Ovary (tissue), 7 donors: ENCODE measurements at regions not wholly inside any gene's neighbourhood (a gene's known extent, or its start where the extent isn't known, plus 50 kb on each side); places are given as distances from the start of the nearest gene placed in this dataset.

Source experiments
- DNase-seq, 5 donors: peaks; one replicate each; pipeline ENCODE4 v3.0.0-alpha.2; 2019 to 2020
- H3K27ac ChIP-seq, 2 donors: fragments of 200-600 bp; one replicate each; pipeline versions ENCODE4 v1.5.1 to v1.8.0; 2019 to 2022
- H3K27me3 ChIP-seq: fragments of 200-600 bp; one replicate; pipeline ENCODE4 v1.8.0; 2022
- H3K36me3 ChIP-seq: fragments of 200-600 bp; sonication (generic); one replicate; pipeline ENCODE4 v1.5.1; 2019
- H3K4me1 ChIP-seq: one replicate; pipeline ENCODE4 v1.8.1; 2013; ENCODE audit warnings: mild to moderate bottlenecking, moderate library complexity; ENCODE audit not compliant: insufficient read depth
- H3K4me3 ChIP-seq: fragments of 200-600 bp; sonication (generic); one replicate; pipeline ENCODE4 v1.5.1; 2017
- H3K9me3 ChIP-seq, 2 donors: fragments of 200-600 bp in 1 of 2; sonication (generic) in 1 of 2; one replicate each; pipeline versions ENCODE4 v1.5.1 to v1.8.1; 2013 to 2019; ENCODE audit warnings: mild to moderate bottlenecking in 1 of 2, moderate library complexity in 1 of 2
- CTCF ChIP-seq, 3 donors: fragments of 450-650 bp in 2 of 3; fragments of 200-600 bp in 1 of 3; IDR thresholded peaks; one replicate each; pipeline versions ENCODE4 v1.5.1 to v1.8.0; 2016 to 2022; ENCODE audit warnings: antibody characterized with exemption in 3 of 3, mild to moderate bottlenecking in 1 of 3
- EP300 ChIP-seq: sonication (generic); formaldehyde crosslinking; IDR thresholded peaks from one replicate; pipeline ENCODE4 v1.6.1; 2017; ENCODE audit warnings: antibody characterized with exemption
- POLR2A ChIP-seq: fragments of 450-650 bp; IDR thresholded peaks from one replicate; pipeline ENCODE4 v1.6.1; 2017; ENCODE audit warnings: antibody characterized with exemption, mild to moderate bottlenecking, moderate library complexity
- WGBS, 3 donors: extraction: QIAGEN DNeasy Blood & Tissue Kit in 1 of 3; methylation state at CpG; one replicate each; pipeline versions ENCODE4 v1.1.5 to v1.1.7; 2013 to 2017; 5-methylcytosine and 5-hydroxymethylcytosine counted together
- intact Hi-C, 4 donors: fragments of 100-400 bp; cut with DNase I; formaldehyde crosslinking; loops; one replicate each; pipeline versions ENCODE4 v1.11.0 to v1.15.1; 2022 to 2023
- donor health status: DM: no; HTN: no; CAD: no; lungs with moderate emphysema.
- donor health status: DM: no; HTN: no; CAD: no.
- donor health status: Bipolar disorder and iron deficiency.
- donor health status: DM: no; HTN: no; CAD: no.
- donor health status: DM: yes; HTN: yes; CAD: no.

- H3K9me3 ChIP-seq: no peaks in the 10 kb centered on the region
- no peaks in the 10 kb centered on the region for H3K4me1 ChIP-seq
- 76 to 84% (median 82%) methylated on average over 2 of the region's 2 CpGs for WGBS, 3 donors
- H3K27me3 ChIP-seq: no peaks in the 10 kb centered on the region
- intact Hi-C loops: no loop called here
- DNase-seq: no peak
- H3K4me3 ChIP-seq: no peak overlapping the region
- no peak overlapping the region for H3K27ac ChIP-seq
- no peak for TF ChIP-seq CTCF (IDR thresholded peaks at IDR 0.05)
- no peak for TF ChIP-seq POLR2A
- TF ChIP-seq EP300: no peak
- no peaks in the 10 kb centered on the region for H3K36me3 ChIP-seq
These were observed 246.2 kb downstream of the MAN2A1 start for GRCh38 chr5:109935833-109936490.

GRCh38 chr5:109936996-109937395, 247.3 kb downstream of the MAN2A1 start:
- TF ChIP-seq POLR2A (no peak), EP300 (no peak), CTCF (IDR thresholded peaks at IDR 0.05) (no peak)
- Histone ChIP-seq H3K4me3 (no peak overlapping the region), H3K27me3 (no peaks in the 10 kb centered on the region), H3K9me3 (no peaks in the 10 kb centered on the region), H3K27ac (no peak overlapping the region), H3K36me3 (no peaks in the 10 kb centered on the region), H3K4me1 (no peaks in the 10 kb centered on the region)
- no peak for DNase-seq
- 73 to 78% (median 75%) methylated on average over 2 of the region's 2 CpGs for WGBS, 3 donors
- intact Hi-C loops: no loop called here

- no peak for DNase-seq
- H3K9me3 ChIP-seq: no peaks in the 10 kb centered on the region
- no peaks in the 10 kb centered on the region for H3K36me3 ChIP-seq
- no peak overlapping the region for H3K27ac ChIP-seq
- H3K4me3 ChIP-seq: no peak overlapping the region
- no peaks in the 10 kb centered on the region for H3K27me3 ChIP-seq
- WGBS, 3 donors: 54 to 70% (median 59%) methylated on average over 4 of the region's 4 CpGs
- TF ChIP-seq CTCF (IDR thresholded peaks at IDR 0.05) (no peak), POLR2A (no peak), EP300 (no peak)
- intact Hi-C loops: no loop called here
- H3K4me1 ChIP-seq: no peaks in the 10 kb centered on the region
These were observed 248.2 kb downstream of the MAN2A1 start for GRCh38 chr5:109937951-109938350.

GRCh38 chr5:109938453-109938852, 248.7 kb downstream of the MAN2A1 start:
- TF ChIP-seq CTCF (IDR thresholded peaks at IDR 0.05) (no peak), EP300 (no peak), POLR2A (no peak)
- Histone ChIP-seq H3K4me1 (no peaks in the 10 kb centered on the region), H3K36me3 (no peaks in the 10 kb centered on the region), H3K27me3 (no peaks in the 10 kb centered on the region), H3K27ac (no peak overlapping the region), H3K9me3 (no peaks in the 10 kb centered on the region), H3K4me3 (no peak overlapping the region)
- whole genome bisulfite sequencing, 3 donors: 82 to 88% (median 86%) methylated on average over 2 of the region's 2 CpGs
- intact Hi-C loops: no loop called here
- DNase-seq: no peak
